ENCODE measurements at regions not wholly inside any gene's neighbourhood (a gene's known extent, or its start where the extent isn't known, plus 50 kb on each side); places are given as distances from the start of the nearest gene placed in this dataset.

DNA sequence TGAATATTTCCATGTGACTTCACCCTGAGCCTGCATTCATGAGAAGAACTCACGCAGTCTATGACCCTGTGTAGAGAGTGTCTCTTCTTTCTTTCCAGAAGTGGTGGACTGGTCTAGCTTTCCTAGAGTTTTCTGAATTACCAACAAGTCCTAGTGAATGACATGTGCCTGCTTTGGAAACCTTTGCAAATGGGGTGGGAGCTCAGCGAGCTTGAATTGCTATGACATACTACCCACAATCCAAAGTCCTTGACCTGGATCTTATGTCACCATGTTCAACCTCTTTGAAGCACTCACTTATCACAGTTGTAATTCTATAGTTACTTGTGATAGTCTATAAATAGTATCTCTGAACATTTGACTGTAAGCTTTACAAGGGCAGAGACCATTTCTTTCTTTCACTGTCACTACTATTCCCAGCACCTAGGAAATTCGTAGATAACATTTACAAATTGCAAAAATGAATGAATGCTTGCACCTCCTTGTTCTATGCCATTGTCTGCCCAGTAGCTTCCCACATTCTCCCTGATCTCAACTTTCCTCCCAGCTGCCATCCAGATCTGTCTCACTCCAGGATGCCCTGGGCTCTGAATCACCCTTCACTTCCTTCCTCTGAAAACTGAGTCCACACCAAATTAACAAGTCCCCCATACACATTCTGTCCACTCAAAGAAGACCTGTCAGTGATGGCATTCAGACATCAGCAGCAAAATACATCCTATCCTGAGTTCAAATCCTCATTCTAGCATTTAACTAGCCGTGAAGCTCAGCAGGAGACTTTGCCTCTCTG, 201.9 kb upstream of the SESN3 start:
- TF ChIP-seq, protein P1, sequence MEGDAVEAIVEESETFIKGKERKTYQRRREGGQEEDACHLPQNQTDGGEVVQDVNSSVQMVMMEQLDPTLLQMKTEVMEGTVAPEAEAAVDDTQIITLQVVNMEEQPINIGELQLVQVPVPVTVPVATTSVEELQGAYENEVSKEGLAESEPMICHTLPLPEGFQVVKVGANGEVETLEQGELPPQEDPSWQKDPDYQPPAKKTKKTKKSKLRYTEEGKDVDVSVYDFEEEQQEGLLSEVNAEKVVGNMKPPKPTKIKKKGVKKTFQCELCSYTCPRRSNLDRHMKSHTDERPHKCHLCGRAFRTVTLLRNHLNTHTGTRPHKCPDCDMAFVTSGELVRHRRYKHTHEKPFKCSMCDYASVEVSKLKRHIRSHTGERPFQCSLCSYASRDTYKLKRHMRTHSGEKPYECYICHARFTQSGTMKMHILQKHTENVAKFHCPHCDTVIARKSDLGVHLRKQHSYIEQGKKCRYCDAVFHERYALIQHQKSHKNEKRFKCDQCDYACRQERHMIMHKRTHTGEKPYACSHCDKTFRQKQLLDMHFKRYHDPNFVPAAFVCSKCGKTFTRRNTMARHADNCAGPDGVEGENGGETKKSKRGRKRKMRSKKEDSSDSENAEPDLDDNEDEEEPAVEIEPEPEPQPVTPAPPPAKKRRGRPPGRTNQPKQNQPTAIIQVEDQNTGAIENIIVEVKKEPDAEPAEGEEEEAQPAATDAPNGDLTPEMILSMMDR (IDR thresholded peaks at IDR 0.05), result no peak
- Histone ChIP-seq H3K9me3 (ENCODE audit: control insufficient read depth in 1 of 2, insufficient read depth in 1 of 2, low read length in 2 of 2) (no peaks in the 10 kb centered on the region), H3K4me1 (ENCODE audit: insufficient read depth, low read length) (no peaks in the 10 kb centered on the region), H3K27ac (ENCODE audit: low read depth in 1 of 2, low read length in 2 of 2) (no peak overlapping the region), H3K36me3 (ENCODE audit: insufficient read depth, low read length) (no peaks in the 10 kb centered on the region), H3K4me3 (ENCODE audit: low read length) (no peak overlapping the region), H3K27me3 (ENCODE audit: control insufficient read depth in 1 of 2, insufficient read depth in 2 of 2, low read length in 2 of 2) (no peaks in the 10 kb centered on the region)
- DNase-seq (no peak), ATAC-seq (ENCODE audit: poor library complexity) (no peak)
- peaks cover 4% of the 10 kb centered on the region for H3K27me3 Mint-ChIP-seq
- peaks cover 13% of the 10 kb centered on the region for H3K4me1 Mint-ChIP-seq (ENCODE audit: low read depth)
- no peak overlapping the region for H3K4me3 Mint-ChIP-seq
- ChIA-PET POLR2A (interaction anchor here (0.5 to 1.5 kb wide), 2 partner anchors 201 to 280 kb away, joined by 4 to 6 read pairs; partner anchors contain the start of gene SESN3), CTCF (no interaction called here)
- no peaks in the 10 kb centered on the region for H3K36me3 Mint-ChIP-seq (ENCODE audit: low read depth)
- intact Hi-C loops (cut with DNase I, micrococcal nuclease), result no loop called here
- H3K9me3 Mint-ChIP-seq, result no peaks in the 10 kb centered on the region
- no peak overlapping the region for H3K27ac Mint-ChIP-seq

- Mint-ChIP-seq H3K4me1 (ENCODE audit: low read depth) (peaks cover 2% of the 10 kb centered on the region), H3K27ac (no peak overlapping the region), H3K9me3 (no peaks in the 10 kb centered on the region), H3K36me3 (ENCODE audit: low read depth) (no peaks in the 10 kb centered on the region), H3K27me3 (peaks cover 4% of the 10 kb centered on the region), H3K4me3 (no peak overlapping the region)
- TF ChIP-seq, protein P1 (IDR thresholded peaks at IDR 0.05), result no peak
- Histone ChIP-seq H3K27me3 (ENCODE audit: control insufficient read depth in 1 of 2, insufficient read depth in 2 of 2, low read length in 2 of 2) (no peaks in the 10 kb centered on the region), H3K4me1 (ENCODE audit: insufficient read depth, low read length) (no peaks in the 10 kb centered on the region), H3K4me3 (ENCODE audit: low read length) (no peak overlapping the region), H3K9me3 (ENCODE audit: control insufficient read depth in 1 of 2, insufficient read depth in 1 of 2, low read length in 2 of 2) (no peaks in the 10 kb centered on the region), H3K36me3 (ENCODE audit: insufficient read depth, low read length) (no peaks in the 10 kb centered on the region), H3K27ac (ENCODE audit: low read depth in 1 of 2, low read length in 2 of 2) (no peak overlapping the region)
- CTCF ChIA-PET, result no interaction called here
- intact Hi-C loops (cut with DNase I, micrococcal nuclease), result no loop called here
- no peak for ATAC-seq (ENCODE audit: poor library complexity)
- POLR2A ChIA-PET, result no interaction called here
- DNase-seq, result no peak
These were observed 198.4 kb upstream of the SESN3 start for GRCh38 chr11:95429376-95429907.

DNA sequence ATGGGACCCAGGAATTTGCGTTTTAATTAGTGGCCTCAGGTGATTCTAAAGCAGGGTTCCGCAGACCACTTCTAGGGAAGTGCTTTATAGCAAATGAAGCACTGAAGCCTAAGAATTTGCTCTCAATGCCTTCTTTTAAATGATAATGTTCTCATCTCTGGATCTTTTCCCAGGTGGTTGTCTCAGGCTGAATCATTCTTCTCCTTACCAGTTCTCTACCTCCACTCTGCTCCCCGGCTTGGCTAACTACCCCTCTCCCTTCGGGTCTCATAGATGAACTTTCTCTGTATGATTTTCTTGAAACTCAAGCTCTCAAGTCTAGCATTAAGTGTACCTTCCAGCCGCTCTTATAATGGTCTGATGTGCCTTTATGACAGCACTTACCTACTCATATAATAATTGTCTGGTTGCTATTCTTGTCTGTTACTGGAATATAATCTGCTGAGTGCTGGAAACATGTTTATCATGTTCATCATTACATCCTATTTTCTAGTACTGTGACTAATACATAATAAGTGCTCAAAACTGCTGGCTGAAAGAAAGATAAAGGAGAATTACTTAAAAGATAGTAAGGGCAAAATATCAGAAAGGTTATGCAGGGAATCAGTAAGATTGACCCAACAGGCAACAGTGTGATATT, 195.9 kb upstream of the SESN3 start:
- POLR2A ChIA-PET, result no interaction called here
- no peaks in the 10 kb centered on the region for H3K4me1 Mint-ChIP-seq (ENCODE audit: low read depth)
- no peak overlapping the region for H3K27ac ChIP-seq (ENCODE audit: low read depth in 1 of 2, low read length in 2 of 2)

More for the DNA sequence above, 195.9 kb upstream of the SESN3 start:
- no peaks in the 10 kb centered on the region for H3K36me3 ChIP-seq (ENCODE audit: insufficient read depth, low read length)
- Mint-ChIP-seq H3K36me3 (ENCODE audit: low read depth) (no peaks in the 10 kb centered on the region), H3K27ac (no peak overlapping the region), H3K4me3 (no peak overlapping the region), H3K27me3 (no peaks in the 10 kb centered on the region), H3K9me3 (no peaks in the 10 kb centered on the region)
- CTCF ChIA-PET, result interaction anchor here (0.6 kb wide), 1 partner anchor 230 kb away, joined by 6 read pairs; no protein-coding TSS in a partner anchor
- H3K9me3 ChIP-seq (ENCODE audit: control insufficient read depth in 1 of 2, insufficient read depth in 1 of 2, low read length in 2 of 2), result no peaks in the 10 kb centered on the region
- DNase-seq (no peak), ATAC-seq (ENCODE audit: poor library complexity) (no peak)
- H3K27me3 ChIP-seq (ENCODE audit: control insufficient read depth in 1 of 2, insufficient read depth in 2 of 2, low read length in 2 of 2), result no peaks in the 10 kb centered on the region
- TF ChIP-seq, protein P1 (IDR thresholded peaks at IDR 0.05), result no peak
- intact Hi-C loops (cut with DNase I, micrococcal nuclease), result no loop called here
- H3K4me3 ChIP-seq (ENCODE audit: low read length), result no peak overlapping the region
- H3K4me1 ChIP-seq (ENCODE audit: insufficient read depth, low read length), result no peaks in the 10 kb centered on the region
